ENCODE measurements at regions not wholly inside any gene's neighbourhood (a gene's known extent, or its start where the extent isn't known, plus 50 kb on each side); places are given as distances from the start of the nearest gene placed in this dataset.

DNA sequence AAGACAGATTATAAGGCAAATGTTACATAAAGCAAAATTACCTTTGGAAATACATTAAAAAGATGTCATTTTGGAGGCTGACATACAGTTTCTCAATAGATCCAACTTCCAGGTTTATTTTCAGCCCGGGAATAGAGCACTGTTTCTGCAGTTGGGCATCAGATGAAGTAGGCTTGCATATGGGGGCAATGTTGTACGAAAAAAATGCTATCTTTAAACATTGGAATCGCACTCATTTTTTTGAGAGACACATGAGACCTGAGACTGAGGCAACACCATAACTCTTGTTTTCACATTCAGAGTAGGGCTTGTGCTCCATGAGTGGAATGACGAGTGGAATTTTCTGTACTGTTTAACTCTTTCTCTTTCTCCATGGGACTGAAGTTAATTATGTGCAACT, 122.4 kb upstream of the ZRANB2 start:
- TF ChIP-seq, protein P1, sequence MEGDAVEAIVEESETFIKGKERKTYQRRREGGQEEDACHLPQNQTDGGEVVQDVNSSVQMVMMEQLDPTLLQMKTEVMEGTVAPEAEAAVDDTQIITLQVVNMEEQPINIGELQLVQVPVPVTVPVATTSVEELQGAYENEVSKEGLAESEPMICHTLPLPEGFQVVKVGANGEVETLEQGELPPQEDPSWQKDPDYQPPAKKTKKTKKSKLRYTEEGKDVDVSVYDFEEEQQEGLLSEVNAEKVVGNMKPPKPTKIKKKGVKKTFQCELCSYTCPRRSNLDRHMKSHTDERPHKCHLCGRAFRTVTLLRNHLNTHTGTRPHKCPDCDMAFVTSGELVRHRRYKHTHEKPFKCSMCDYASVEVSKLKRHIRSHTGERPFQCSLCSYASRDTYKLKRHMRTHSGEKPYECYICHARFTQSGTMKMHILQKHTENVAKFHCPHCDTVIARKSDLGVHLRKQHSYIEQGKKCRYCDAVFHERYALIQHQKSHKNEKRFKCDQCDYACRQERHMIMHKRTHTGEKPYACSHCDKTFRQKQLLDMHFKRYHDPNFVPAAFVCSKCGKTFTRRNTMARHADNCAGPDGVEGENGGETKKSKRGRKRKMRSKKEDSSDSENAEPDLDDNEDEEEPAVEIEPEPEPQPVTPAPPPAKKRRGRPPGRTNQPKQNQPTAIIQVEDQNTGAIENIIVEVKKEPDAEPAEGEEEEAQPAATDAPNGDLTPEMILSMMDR (IDR thresholded peaks at IDR 0.05; ENCODE audit: low read depth, low read length, poor library complexity, severe bottlenecking), result no peak
- no peak for TF ChIP-seq EZH2phosphoT487 (IDR thresholded peaks at IDR 0.05; ENCODE audit: borderline replicate concordance, low read length)
